Right lobe of liver (tissue), 6 donors: ENCODE measurements at regions not wholly inside any gene's neighbourhood (a gene's known extent, or its start where the extent isn't known, plus 50 kb on each side); places are given as distances from the start of the nearest gene placed in this dataset.

Source experiments
- ATAC-seq, 4 donors: fragments of 200-7000 bp; cut with Tn5 transposase; one replicate each; pipeline ENCODE4 v1.9.1; 2020; ENCODE audit warnings: mild to moderate bottlenecking in 4 of 4, moderate library complexity in 4 of 4
- DNase-seq, 3 donors: peaks; one replicate each; pipeline ENCODE4 v3.0.0-alpha.2; 2020
- H3K27ac ChIP-seq, 3 donors: fragments of 200-600 bp; one replicate each; pipeline ENCODE4 v1.8.0; 2022
- H3K27me3 ChIP-seq, 2 donors: fragments of 200-600 bp; one replicate each; pipeline ENCODE4 v1.8.0; 2022
- H3K36me3 ChIP-seq, 4 donors: fragments of 200-600 bp; sonication (generic) in 1 of 4; one replicate each; pipeline versions ENCODE4 v1.5.1 to v1.8.0; 2017 to 2022; ENCODE audit warnings: control low read depth in 1 of 4
- H3K4me1 ChIP-seq, 4 donors: fragments of 200-600 bp; sonication (generic) in 1 of 4; one replicate each; pipeline versions ENCODE4 v1.5.1 to v1.8.0; 2017 to 2022; ENCODE audit warnings: control low read depth in 1 of 4
- H3K4me3 ChIP-seq, 3 donors: fragments of 200-600 bp; one replicate each; pipeline ENCODE4 v1.8.0; 2022
- H3K9me3 ChIP-seq, 4 donors: fragments of 200-600 bp; sonication (generic) in 1 of 4; one replicate each; pipeline versions ENCODE4 v1.5.1 to v1.8.0; 2017 to 2022; ENCODE audit warnings: control low read depth in 1 of 4
- POLR2A ChIP-seq: fragments of 450-650 bp; IDR thresholded peaks from one replicate; pipeline ENCODE4 v1.6.1; 2017; ENCODE audit warnings: antibody characterized with exemption, mild to moderate bottlenecking
- WGBS: methylation state at CpG from one replicate; pipeline ENCODE4 v1.1.6; 2018; ENCODE audit warnings: low coverage, low lambda C conversion rate; ENCODE audit not compliant: insufficient coverage; ENCODE audit errors: missing lambda C conversion rate; 5-methylcytosine and 5-hydroxymethylcytosine counted together
- intact Hi-C, 2 donors: fragments of 100-400 bp; cut with DNase I; formaldehyde crosslinking; loops; one replicate each; pipeline versions ENCODE4 v1.11.2 to v1.14.1; 2022
- TF ChIP-seq, protein P1 (sequence below), 4 donors: fragments of 200-600 bp in 3 of 4; fragments of 450-650 bp in 1 of 4; IDR thresholded peaks; one replicate each; pipeline versions ENCODE4 v1.5.1 to v1.8.0; 2016 to 2022; ENCODE audit warnings: antibody characterized with exemption in 4 of 4, mild to moderate bottlenecking in 2 of 4
- donor health status: DM: no; HTN: yes; CAD: no.
- donor health status: DM: no; HTN: no; CAD: no.
- donor health status: DM: no; HTN: no; CAD: no.
- donor health status: DM: no; HTN: yes; CAD: no.
- donor health status: DM: no; HTN: yes; CAD: no.

DNA sequence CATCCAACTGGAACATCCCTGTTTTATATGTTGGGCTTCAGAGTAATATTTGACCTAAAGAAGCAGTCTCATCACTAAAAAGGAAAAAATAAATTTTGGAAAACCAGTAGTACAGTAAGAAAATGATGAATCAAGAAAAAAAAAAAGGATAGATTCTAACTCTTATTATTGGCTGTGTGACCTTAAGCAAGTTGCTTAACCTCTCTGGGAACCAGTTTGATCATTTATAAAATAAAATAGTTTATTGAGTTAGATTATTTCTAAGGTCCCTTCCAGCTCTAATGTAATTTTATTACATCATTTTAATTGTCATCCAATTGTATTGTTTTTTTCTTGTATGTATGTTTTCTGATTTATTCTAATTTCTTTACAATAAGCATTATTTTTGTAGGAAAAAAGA is 127.0 kb downstream of the PRELID2 start:
- TF ChIP-seq, protein P1, sequence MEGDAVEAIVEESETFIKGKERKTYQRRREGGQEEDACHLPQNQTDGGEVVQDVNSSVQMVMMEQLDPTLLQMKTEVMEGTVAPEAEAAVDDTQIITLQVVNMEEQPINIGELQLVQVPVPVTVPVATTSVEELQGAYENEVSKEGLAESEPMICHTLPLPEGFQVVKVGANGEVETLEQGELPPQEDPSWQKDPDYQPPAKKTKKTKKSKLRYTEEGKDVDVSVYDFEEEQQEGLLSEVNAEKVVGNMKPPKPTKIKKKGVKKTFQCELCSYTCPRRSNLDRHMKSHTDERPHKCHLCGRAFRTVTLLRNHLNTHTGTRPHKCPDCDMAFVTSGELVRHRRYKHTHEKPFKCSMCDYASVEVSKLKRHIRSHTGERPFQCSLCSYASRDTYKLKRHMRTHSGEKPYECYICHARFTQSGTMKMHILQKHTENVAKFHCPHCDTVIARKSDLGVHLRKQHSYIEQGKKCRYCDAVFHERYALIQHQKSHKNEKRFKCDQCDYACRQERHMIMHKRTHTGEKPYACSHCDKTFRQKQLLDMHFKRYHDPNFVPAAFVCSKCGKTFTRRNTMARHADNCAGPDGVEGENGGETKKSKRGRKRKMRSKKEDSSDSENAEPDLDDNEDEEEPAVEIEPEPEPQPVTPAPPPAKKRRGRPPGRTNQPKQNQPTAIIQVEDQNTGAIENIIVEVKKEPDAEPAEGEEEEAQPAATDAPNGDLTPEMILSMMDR (IDR thresholded peaks at IDR 0.05): no peak
- no peak for TF ChIP-seq POLR2A
- no peaks in the 10 kb centered on the region for H3K9me3 ChIP-seq
- DNase-seq (no peak), ATAC-seq (no peak)
- no peaks in the 10 kb centered on the region for H3K27me3 ChIP-seq
- intact Hi-C loops: no loop called here
- H3K36me3 ChIP-seq: no peaks in the 10 kb centered on the region
- no peaks in the 10 kb centered on the region for H3K4me1 ChIP-seq
- no peak overlapping the region for H3K4me3 ChIP-seq
- H3K27ac ChIP-seq: no peak overlapping the region

DNA sequence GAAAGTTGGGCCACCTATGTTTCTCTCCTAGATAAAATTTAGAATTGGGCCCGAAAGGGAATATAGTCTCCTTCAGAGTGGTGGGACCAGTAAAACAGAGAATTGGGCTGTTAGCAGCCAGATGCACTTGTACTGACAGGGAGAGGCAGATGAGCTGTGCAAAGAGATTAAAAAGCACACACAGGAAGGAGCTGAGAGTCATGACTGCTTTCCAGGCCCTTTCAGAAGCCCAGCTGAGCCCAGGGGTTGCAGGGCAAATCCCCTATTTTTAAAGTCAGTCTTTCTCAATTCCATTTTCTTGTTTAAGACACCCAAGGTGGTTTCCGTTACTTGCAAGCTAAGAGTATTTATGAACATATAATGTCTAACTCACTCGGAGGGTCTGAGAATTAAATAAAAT is 130.4 kb downstream of the PRELID2 start:
- Histone ChIP-seq H3K27ac (no peak overlapping the region), H3K4me1 (no peaks in the 10 kb centered on the region), H3K4me3 (no peak overlapping the region), H3K9me3 (no peaks in the 10 kb centered on the region), H3K27me3 (no peaks in the 10 kb centered on the region), H3K36me3 (no peaks in the 10 kb centered on the region)
- 91% methylated on average over 3 of the region's 3 CpGs for WGBS
- TF ChIP-seq POLR2A: no peak
- TF ChIP-seq, protein P1 (IDR thresholded peaks at IDR 0.05): no peak
- ATAC-seq: no peak
- DNase-seq: no peak
- intact Hi-C loops: no loop called here

DNA sequence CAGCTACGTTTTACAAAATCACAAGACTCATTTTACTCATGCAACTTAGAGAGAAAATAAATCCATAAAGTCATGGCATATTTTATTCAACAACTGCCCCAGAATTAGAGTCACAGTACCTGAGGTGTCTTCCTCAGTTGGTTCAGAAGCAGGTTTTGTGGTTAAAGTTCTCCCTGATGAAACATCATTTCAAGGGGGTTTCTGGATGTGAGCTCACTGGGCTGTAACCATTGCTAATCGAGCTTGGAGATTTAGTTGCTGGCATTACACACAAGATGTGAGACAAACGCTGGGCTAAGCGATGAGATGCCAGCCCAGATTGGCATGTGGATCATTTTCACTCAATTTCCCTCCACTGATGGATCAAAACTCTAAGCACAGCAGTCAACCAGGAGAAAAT is 131.3 kb downstream of the PRELID2 start:
- no peaks in the 10 kb centered on the region for H3K27me3 ChIP-seq
- no peak overlapping the region for H3K27ac ChIP-seq
- WGBS: 78% methylated on average over 4 of the region's 4 CpGs
- no peaks in the 10 kb centered on the region for H3K36me3 ChIP-seq
- intact Hi-C loops: no loop called here
- no peak overlapping the region for H3K4me3 ChIP-seq
- ATAC-seq: no peak
- TF ChIP-seq, protein P1 (IDR thresholded peaks at IDR 0.05): no peak
- no peak for TF ChIP-seq POLR2A
- no peaks in the 10 kb centered on the region for H3K4me1 ChIP-seq
- DNase-seq: no peak
- H3K9me3 ChIP-seq: no peaks in the 10 kb centered on the region

DNA sequence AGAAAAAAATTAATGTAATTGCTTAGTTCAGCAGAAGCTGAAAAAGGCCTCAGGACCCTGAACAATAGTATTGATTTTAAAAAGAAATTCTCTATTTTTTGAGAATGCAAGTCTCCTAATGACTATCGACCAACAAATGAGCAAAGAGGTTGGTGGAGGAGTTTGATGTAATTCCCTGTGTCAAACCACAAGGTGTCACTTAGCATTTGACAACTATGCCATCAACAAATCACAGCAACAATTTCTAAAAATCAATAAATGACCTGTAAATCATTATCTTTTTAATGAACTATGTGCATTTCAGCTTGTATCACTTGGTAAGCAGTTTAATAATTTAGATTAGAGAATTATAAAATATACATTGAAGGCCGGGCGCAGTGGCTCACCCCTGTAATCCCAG is 133.7 kb downstream of the PRELID2 start:
- no peaks in the 10 kb centered on the region for H3K27me3 ChIP-seq
- no peaks in the 10 kb centered on the region for H3K9me3 ChIP-seq
- H3K36me3 ChIP-seq: no peaks in the 10 kb centered on the region
- ATAC-seq: peak in 1 of 4 donors; percentile 34
- 85% methylated on average over 3 of the region's 3 CpGs for WGBS
- DNase-seq: no peak
- no peaks in the 10 kb centered on the region for H3K4me1 ChIP-seq
- H3K27ac ChIP-seq: no peak overlapping the region
- intact Hi-C loops: no loop called here
- H3K4me3 ChIP-seq: no peak overlapping the region
- TF ChIP-seq, protein P1 (IDR thresholded peaks at IDR 0.05): peak; percentile 23 to 27 (median 24)
- no peak for TF ChIP-seq POLR2A

DNA sequence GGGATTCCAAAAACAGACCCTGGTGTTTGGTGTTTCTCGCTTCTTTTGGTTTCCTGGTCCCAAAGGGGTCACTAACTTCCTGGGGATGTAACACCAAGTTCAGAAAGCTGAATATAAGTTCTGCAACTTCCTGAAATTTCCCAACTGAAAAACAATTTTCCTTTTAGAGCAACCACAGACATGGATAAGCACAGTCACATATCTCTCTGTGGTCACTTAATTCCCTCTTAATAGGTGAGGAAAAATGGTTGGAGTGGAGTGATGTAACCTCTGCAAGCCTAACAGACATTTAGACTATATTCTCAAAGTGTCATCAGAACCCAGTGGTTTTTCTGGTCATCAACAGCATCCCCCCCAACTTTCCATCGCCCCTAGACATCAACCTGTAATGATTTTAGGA is 135.3 kb downstream of the PRELID2 start:
- intact Hi-C loops: loop anchor here in 1 of 2 donors (10.0 kb wide), 1 partner anchor 355 kb away; no protein-coding TSS in a partner anchor
- no peak overlapping the region for H3K4me3 ChIP-seq
- no peak for TF ChIP-seq POLR2A
- TF ChIP-seq, protein P1 (IDR thresholded peaks at IDR 0.05): no peak
- H3K9me3 ChIP-seq: no peaks in the 10 kb centered on the region
- 58% methylated on average over 2 of the region's 2 CpGs for WGBS
- DNase-seq (no peak), ATAC-seq (no peak)
- H3K27ac ChIP-seq: no peak overlapping the region
- H3K4me1 ChIP-seq: no peaks in the 10 kb centered on the region
- no peaks in the 10 kb centered on the region for H3K27me3 ChIP-seq
- H3K36me3 ChIP-seq: no peaks in the 10 kb centered on the region
